GM23338 (cell line): ENCODE measurements at regions not wholly inside any gene's neighbourhood (a gene's known extent, or its start where the extent isn't known, plus 50 kb on each side); places are given as distances from the start of the nearest gene placed in this dataset.

Experiments used
- EZH2 ChIP-seq: fragments of 200-600 bp; sonication (generic); IDR thresholded peaks from one replicate; pipeline ENCODE4 v1.8.0; 2017; ENCODE audit warnings: antibody characterized with exemption, mild to moderate bottlenecking, low read depth; ENCODE audit not compliant: unreplicated experiment
- EZH2phosphoT487 ChIP-seq: fragments of 200-600 bp; sonication (generic); IDR thresholded peaks from one replicate; pipeline ENCODE4 v1.8.1; 2018; ENCODE audit warnings: antibody characterized with exemption; ENCODE audit not compliant: unreplicated experiment
- JUNB ChIP-seq: IDR thresholded peaks from one replicate; pipeline ENCODE4 v1.6.1; 2016; ENCODE audit warnings: antibody characterized with exemption; ENCODE audit not compliant: unreplicated experiment
- POLR2AphosphoS5 ChIP-seq: IDR thresholded peaks from 2 replicates; pipeline ENCODE4 v1.6.1; 2016; ENCODE audit warnings: antibody characterized with exemption, low read depth
- REST ChIP-seq: IDR thresholded peaks from one replicate; pipeline ENCODE4 v1.6.1; 2018; ENCODE audit warnings: antibody characterized with exemption; ENCODE audit not compliant: unreplicated experiment
- ZNF114 ChIP-seq: fragments of 250-450 bp; sonication (Bioruptor Pico); IDR thresholded peaks from 2 replicates; pipeline ENCODE4 v1.5.0; 2020; ENCODE audit warnings: mild to moderate bottlenecking, moderate library complexity
- ZNF331 ChIP-seq: fragments of 250-450 bp; sonication (Bioruptor Pico); IDR thresholded peaks from 2 replicates; pipeline ENCODE4 v1.5.0; 2020; ENCODE audit warnings: low read depth, mild to moderate bottlenecking, moderate library complexity
- TF ChIP-seq, protein P1 (sequence below), 2 experiments: fragments of 200-600 bp in 1 of 2; sonication (generic) in 1 of 2; conservative IDR thresholded peaks; 2 replicates each; pipeline versions ENCODE4 v1.5.1 to v1.6.1; 2016 to 2017; ENCODE audit warnings: antibody characterized with exemption in 2 of 2, low read depth in 2 of 2, mild to moderate bottlenecking in 2 of 2, moderate library complexity in 1 of 2

DNA sequence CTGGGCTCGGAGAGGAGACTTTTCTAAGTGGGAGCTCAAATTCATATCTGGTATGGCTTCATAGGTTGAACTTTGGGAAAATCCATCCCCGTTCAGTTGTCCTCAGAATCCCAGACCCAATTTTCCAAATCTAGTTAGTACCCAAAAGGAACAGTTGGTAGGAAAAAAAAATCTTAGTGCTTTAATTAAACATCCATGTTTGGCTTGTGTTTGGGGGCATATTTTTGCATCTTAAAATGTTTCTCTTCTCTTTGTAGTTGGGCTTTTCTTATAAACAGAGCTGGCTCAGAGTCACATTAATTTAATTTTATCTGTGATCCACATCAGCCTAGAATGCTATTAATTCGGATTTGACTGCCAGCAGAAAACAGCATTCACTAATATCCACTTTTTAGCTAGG is 165.9 kb downstream of the BUB3 start:
- TF ChIP-seq POLR2AphosphoS5 = no peak
- TF ChIP-seq, protein P1, sequence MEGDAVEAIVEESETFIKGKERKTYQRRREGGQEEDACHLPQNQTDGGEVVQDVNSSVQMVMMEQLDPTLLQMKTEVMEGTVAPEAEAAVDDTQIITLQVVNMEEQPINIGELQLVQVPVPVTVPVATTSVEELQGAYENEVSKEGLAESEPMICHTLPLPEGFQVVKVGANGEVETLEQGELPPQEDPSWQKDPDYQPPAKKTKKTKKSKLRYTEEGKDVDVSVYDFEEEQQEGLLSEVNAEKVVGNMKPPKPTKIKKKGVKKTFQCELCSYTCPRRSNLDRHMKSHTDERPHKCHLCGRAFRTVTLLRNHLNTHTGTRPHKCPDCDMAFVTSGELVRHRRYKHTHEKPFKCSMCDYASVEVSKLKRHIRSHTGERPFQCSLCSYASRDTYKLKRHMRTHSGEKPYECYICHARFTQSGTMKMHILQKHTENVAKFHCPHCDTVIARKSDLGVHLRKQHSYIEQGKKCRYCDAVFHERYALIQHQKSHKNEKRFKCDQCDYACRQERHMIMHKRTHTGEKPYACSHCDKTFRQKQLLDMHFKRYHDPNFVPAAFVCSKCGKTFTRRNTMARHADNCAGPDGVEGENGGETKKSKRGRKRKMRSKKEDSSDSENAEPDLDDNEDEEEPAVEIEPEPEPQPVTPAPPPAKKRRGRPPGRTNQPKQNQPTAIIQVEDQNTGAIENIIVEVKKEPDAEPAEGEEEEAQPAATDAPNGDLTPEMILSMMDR (conservative IDR thresholded peaks at IDR 0.05; ENCODE audit: low read depth in 2 of 2) = no peak
- TF ChIP-seq EZH2 = no peak
- TF ChIP-seq REST = no peak
- no peak for TF ChIP-seq ZNF331
- no peak for TF ChIP-seq EZH2phosphoT487
- no peak for TF ChIP-seq ZNF114 (CRISPR knock-in tag)
- TF ChIP-seq JUNB = no peak
